ENCODE measurements at regions not wholly inside any gene's neighbourhood (a gene's known extent, or its start where the extent isn't known, plus 50 kb on each side); places are given as distances from the start of the nearest gene placed in this dataset.

- Histone ChIP-seq H3K9me3 (peaks cover 0 to 25% (median 0%) of the 10 kb centered on the region in 3 donors), H3K27ac (no peak overlapping the region), H3K36me3 (no peaks in the 10 kb centered on the region), H3K4me1 (no peaks in the 10 kb centered on the region), H3K4me3 (no peak overlapping the region), H3K27me3 (no peaks in the 10 kb centered on the region)
- TF ChIP-seq CTCF (IDR thresholded peaks at IDR 0.05): no peak
- TF ChIP-seq POLR2AphosphoS5 (IDR thresholded peaks at IDR 0.05): no peak
- no peak for TF ChIP-seq POLR2A (IDR thresholded peaks at IDR 0.05)
- TF ChIP-seq EP300 (IDR thresholded peaks at IDR 0.05): no peak
- ATAC-seq: no peak
- WGBS, 2 donors (ENCODE audit: low coverage in 1 of 2): 78 to 82% methylated on average over 3 of the region's 3 CpGs
These were observed 297.3 kb downstream of the GRB14 start for GRCh38 chr2:164323978-164324377.

- TF ChIP-seq POLR2AphosphoS5 (IDR thresholded peaks at IDR 0.05) (no peak), EP300 (IDR thresholded peaks at IDR 0.05) (no peak), CTCF (IDR thresholded peaks at IDR 0.05) (no peak), POLR2A (IDR thresholded peaks at IDR 0.05) (no peak)
- Histone ChIP-seq H3K27ac (no peak overlapping the region), H3K9me3 (no peaks in the 10 kb centered on the region), H3K4me1 (peaks cover 0 to 8% (median 0%) of the 10 kb centered on the region in 3 donors), H3K27me3 (no peaks in the 10 kb centered on the region), H3K36me3 (no peaks in the 10 kb centered on the region), H3K4me3 (no peak overlapping the region)
- no peak for ATAC-seq
- 23 to 37% methylated on average over 2 to 4 of the region's 4 CpGs for WGBS, 2 donors (ENCODE audit: low coverage in 1 of 2)
These were observed 307.1 kb downstream of the GRB14 start for GRCh38 chr2:164314148-164314547.

GRCh38 chr2:164306872-164307271 lies 314.4 kb downstream of the GRB14 start:
- Histone ChIP-seq H3K36me3 (no peaks in the 10 kb centered on the region), H3K27me3 (no peaks in the 10 kb centered on the region), H3K4me3 (no peak overlapping the region), H3K27ac (no peak overlapping the region), H3K4me1 (no peaks in the 10 kb centered on the region), H3K9me3 (peaks cover 0 to 4% (median 0%) of the 10 kb centered on the region in 3 donors)
- no peak for TF ChIP-seq POLR2AphosphoS5 (IDR thresholded peaks at IDR 0.05)
- no peak for TF ChIP-seq EP300 (IDR thresholded peaks at IDR 0.05)
- no peak for TF ChIP-seq POLR2A (IDR thresholded peaks at IDR 0.05)
- no peak for TF ChIP-seq CTCF (IDR thresholded peaks at IDR 0.05)
- 74 to 80% methylated on average over 2 of the region's 2 CpGs for WGBS, 2 donors (ENCODE audit: low coverage in 1 of 2)
- ATAC-seq: no peak

- Histone ChIP-seq H3K9me3 (peaks cover 0 to 4% (median 0%) of the 10 kb centered on the region in 3 donors), H3K4me1 (no peaks in the 10 kb centered on the region), H3K27ac (no peak overlapping the region), H3K4me3 (no peak overlapping the region), H3K36me3 (no peaks in the 10 kb centered on the region), H3K27me3 (no peaks in the 10 kb centered on the region)
- 65 to 92% methylated on average over 3 to 4 of the region's 4 CpGs for WGBS, 2 donors (ENCODE audit: low coverage in 1 of 2)
- TF ChIP-seq CTCF (IDR thresholded peaks at IDR 0.05) (no peak), POLR2A (IDR thresholded peaks at IDR 0.05) (no peak), EP300 (IDR thresholded peaks at IDR 0.05) (no peak), POLR2AphosphoS5 (IDR thresholded peaks at IDR 0.05) (no peak)
- ATAC-seq: no peak
These were observed 318.5 kb downstream of the GRB14 start for GRCh38 chr2:164302786-164303185.

- H3K4me3 ChIP-seq: no peak overlapping the region
- ATAC-seq: no peak
- H3K27me3 ChIP-seq: no peaks in the 10 kb centered on the region
- H3K9me3 ChIP-seq: no peaks in the 10 kb centered on the region
- no peak overlapping the region for H3K27ac ChIP-seq
- no peaks in the 10 kb centered on the region for H3K36me3 ChIP-seq
- WGBS, 2 donors (ENCODE audit: low coverage in 1 of 2): 77 to 89% methylated on average over 4 of the region's 4 CpGs
- no peaks in the 10 kb centered on the region for H3K4me1 ChIP-seq
- TF ChIP-seq POLR2AphosphoS5 (IDR thresholded peaks at IDR 0.05): no peak
- TF ChIP-seq POLR2A (IDR thresholded peaks at IDR 0.05): no peak
- no peak for TF ChIP-seq EP300 (IDR thresholded peaks at IDR 0.05)
- TF ChIP-seq CTCF (IDR thresholded peaks at IDR 0.05): no peak
These were observed 333.0 kb downstream of the GRB14 start for GRCh38 chr2:164288235-164288634.

Measured in gastroesophageal sphincter (tissue), 4 donors.